HCT116 (cell line): ENCODE measurements at regions not wholly inside any gene's neighbourhood (a gene's known extent, or its start where the extent isn't known, plus 50 kb on each side); places are given as distances from the start of the nearest gene placed in this dataset.
A peak's percentile ranks its signal among the peaks of the same experiment; 100 is the strongest.

Experiments
- ATAC-seq: fragments of 200-7000 bp; cut with Tn5 transposase; 2 replicates; pipeline ENCODE4 v1.9.1; 2020; ENCODE audit warnings: mild to moderate bottlenecking, moderate library complexity
- BruUV-seq: library from RNA; stranded (reverse); fragments of 400-500 nt; replicated peaks from 2 replicates; lab custom pipeline; 2021; lab: Mats Ljungman, UMichigan
- CTCF ChIA-PET: fragments of 300-600 bp; sonication (Branson Sonifier 250); formaldehyde crosslinking; loops from one replicate; lab custom pipeline; 2021; ENCODE audit warnings: antibody characterized with exemption; lab: Charles Lee
- POLR2A ChIA-PET: fragments of 300-600, 350-600 bp; sonication (Branson Sonifier 250); formaldehyde crosslinking; loops from one replicate; lab custom pipeline; 2021; ENCODE audit warnings: antibody characterized with exemption; lab: Charles Lee
- RAD21 ChIA-PET, 2 experiments: fragments of 300-600 bp; sonication (Branson Sonifier 250); formaldehyde crosslinking; loops; one replicate each; lab custom pipeline; 2023; ENCODE audit warnings: low total read pairs in 2 of 2; ENCODE audit not compliant: uncharacterized antibody in 2 of 2, unreplicated experiment in 2 of 2, low non-redundant PET in 1 of 2; lab: Charles Lee
- DNase-seq: peaks from one replicate; pipeline ENCODE4 v3.0.0-alpha.2; 2010; ENCODE audit warnings: low read depth, low spot score
- H2AFZ ChIP-seq: fragments of 200-600 bp; shearing (Covaris generic), sonication (generic); 2 replicates; pipeline ENCODE4 v1.6.1; 2017; ENCODE audit warnings: low read depth, mixed run types, mixed read lengths, antibody characterized with exemption, low read length; ENCODE audit not compliant: poor library complexity, severe bottlenecking
- H3K27ac ChIP-seq: 2 replicates; pipeline ENCODE4 v1.5.1; 2012; ENCODE audit warnings: low read depth, low read length
- H3K27me3 ChIP-seq: fragments of 200-600 bp; sonication (generic); 2 replicates; pipeline ENCODE4 v1.6.1; 2016; ENCODE audit warnings: mixed run types, low read length, mixed read lengths; ENCODE audit not compliant: insufficient read depth
- H3K36me3 ChIP-seq, 2 experiments: fragments of 200-500 bp in 1 of 2; fragments of 200-600 bp in 1 of 2; sonication (Bioruptor generic) in 1 of 2; sonication (generic) in 1 of 2; 2 replicates each; pipeline versions ENCODE4 v1.5.1 to v1.6.1; 2014 to 2016; ENCODE audit warnings: low read length in 2 of 2, inconsistent platforms in 1 of 2, mixed read lengths in 1 of 2, mixed run types in 1 of 2; ENCODE audit not compliant: insufficient read depth in 2 of 2, control insufficient read depth in 1 of 2
- H3K4me1 ChIP-seq, 2 experiments: fragments of 200-600 bp in 1 of 2; sonication (generic) in 1 of 2; 2 replicates each; pipeline versions ENCODE4 v1.5.1 to v1.6.1; 2012 to 2017; ENCODE audit warnings: low read length in 2 of 2, inconsistent platforms in 1 of 2, mild to moderate bottlenecking in 1 of 2, mixed read lengths in 1 of 2, mixed run types in 1 of 2, moderate library complexity in 1 of 2; ENCODE audit not compliant: insufficient read depth in 2 of 2, control insufficient read depth in 1 of 2
- H3K4me2 ChIP-seq: fragments of 200-600 bp; sonication (generic); 2 replicates; pipeline ENCODE4 v1.6.1; 2017; ENCODE audit warnings: mixed run types, low read length, mixed read lengths
- H3K4me3 ChIP-seq, 2 experiments: fragments of 200-600 bp in 1 of 2; sonication (generic) in 1 of 2; replicated peaks in 1 of 2; 2 replicates each; pipeline ENCODE4 v1.5.1; 2011 to 2016; ENCODE audit warnings: low read length in 2 of 2, control low read depth in 1 of 2, low read depth in 1 of 2, mild to moderate bottlenecking in 1 of 2, mixed read lengths in 1 of 2, mixed run types in 1 of 2
- H3K79me2 ChIP-seq: fragments of 200-600 bp; sonication (generic); 2 replicates; pipeline ENCODE4 v1.6.1; 2017; ENCODE audit warnings: mild to moderate bottlenecking, mixed run types, low read length, moderate library complexity, mixed read lengths; ENCODE audit not compliant: insufficient read depth
- H3K9ac ChIP-seq: fragments of 200-600 bp; sonication (generic); 2 replicates; pipeline ENCODE4 v1.6.1; 2016; ENCODE audit warnings: low read length, mixed read lengths
- H3K9me2 ChIP-seq: fragments of 200-600 bp; sonication (generic), shearing (Covaris generic); 2 replicates; pipeline ENCODE4 v1.6.1; 2017; ENCODE audit warnings: mixed run types, mild to moderate bottlenecking, moderate library complexity; ENCODE audit not compliant: insufficient read depth
- H3K9me3 ChIP-seq, 2 experiments: fragments of 200-500 bp in 1 of 2; fragments of 200-600 bp in 1 of 2; sonication (Bioruptor generic) in 1 of 2; sonication (generic) in 1 of 2; 2 replicates each; pipeline ENCODE4 v1.6.1; 2014 to 2017; ENCODE audit warnings: low read length in 2 of 2, mixed read lengths in 2 of 2, inconsistent platforms in 1 of 2, low read depth in 1 of 2, mild to moderate bottlenecking in 1 of 2, mixed run types in 1 of 2, moderate library complexity in 1 of 2; ENCODE audit not compliant: control insufficient read depth in 1 of 2, insufficient read depth in 1 of 2
- H4K20me1 ChIP-seq: fragments of 200-600 bp; sonication (generic), shearing (Covaris generic); 2 replicates; pipeline ENCODE4 v1.6.1; 2017; ENCODE audit warnings: mixed run types, mild to moderate bottlenecking, moderate library complexity; ENCODE audit not compliant: insufficient read depth
- CTCF ChIP-seq, 3 experiments: fragments of 200-600 bp in 1 of 3; sonication (generic) in 1 of 3; IDR thresholded peaks in 2 of 3; conservative IDR thresholded peaks in 1 of 3; 2 replicates each; pipeline ENCODE4 v1.5.1; 2012 to 2017; ENCODE audit warnings: low read depth in 2 of 3, low read length in 2 of 3, antibody characterized with exemption in 1 of 3, borderline replicate concordance in 1 of 3, control low read depth in 1 of 3, mild to moderate bottlenecking in 1 of 3, mixed read lengths in 1 of 3, mixed run types in 1 of 3, moderate library complexity in 1 of 3; ENCODE audit not compliant: insufficient read depth in 1 of 3
- intact Hi-C: fragments of 100-400 bp; cut with micrococcal nuclease; formaldehyde crosslinking; loops from 2 replicates; pipeline ENCODE4 v1.10.0; 2022
- TF ChIP-seq, protein P1 (sequence below): IDR thresholded peaks from 2 replicates; pipeline ENCODE4 v1.6.1; 2012; ENCODE audit warnings: low read depth

DNA sequence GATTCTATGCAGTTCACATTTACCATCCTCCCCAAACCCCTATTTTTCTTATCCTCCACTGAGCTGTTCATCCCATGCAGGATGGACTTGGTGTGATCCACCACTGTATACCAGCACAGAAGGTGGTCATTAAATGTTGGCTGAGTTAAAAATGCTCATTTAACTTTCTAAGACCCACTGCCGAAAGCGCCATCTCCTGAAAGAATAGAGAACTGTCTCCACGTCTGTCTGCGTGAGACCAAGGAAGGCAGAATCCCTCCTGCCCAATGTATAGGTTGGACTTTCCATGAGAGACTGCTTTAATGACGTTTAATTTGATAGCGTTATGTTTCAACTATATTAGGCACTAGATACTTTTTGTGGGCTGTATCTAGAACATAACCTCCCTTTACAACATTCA, 124.3 kb downstream of the GPAM start:
- Histone ChIP-seq H3K4me1 (no peaks in the 10 kb centered on the region), H3K9me2 (no peaks in the 10 kb centered on the region), H3K27ac (no peak overlapping the region), H3K9me3 (no peaks in the 10 kb centered on the region), H3K4me2 (no peak overlapping the region), H3K36me3 (no peaks in the 10 kb centered on the region), H3K9ac (no peak overlapping the region), H4K20me1 (no peaks in the 10 kb centered on the region), H3K27me3 (peaks cover 19% of the 10 kb centered on the region), H3K4me3 (no peak overlapping the region), H3K79me2 (no peaks in the 10 kb centered on the region), H2AFZ (no peak overlapping the region)
- ATAC-seq, result peak; percentile 57
- TF ChIP-seq, protein P1, sequence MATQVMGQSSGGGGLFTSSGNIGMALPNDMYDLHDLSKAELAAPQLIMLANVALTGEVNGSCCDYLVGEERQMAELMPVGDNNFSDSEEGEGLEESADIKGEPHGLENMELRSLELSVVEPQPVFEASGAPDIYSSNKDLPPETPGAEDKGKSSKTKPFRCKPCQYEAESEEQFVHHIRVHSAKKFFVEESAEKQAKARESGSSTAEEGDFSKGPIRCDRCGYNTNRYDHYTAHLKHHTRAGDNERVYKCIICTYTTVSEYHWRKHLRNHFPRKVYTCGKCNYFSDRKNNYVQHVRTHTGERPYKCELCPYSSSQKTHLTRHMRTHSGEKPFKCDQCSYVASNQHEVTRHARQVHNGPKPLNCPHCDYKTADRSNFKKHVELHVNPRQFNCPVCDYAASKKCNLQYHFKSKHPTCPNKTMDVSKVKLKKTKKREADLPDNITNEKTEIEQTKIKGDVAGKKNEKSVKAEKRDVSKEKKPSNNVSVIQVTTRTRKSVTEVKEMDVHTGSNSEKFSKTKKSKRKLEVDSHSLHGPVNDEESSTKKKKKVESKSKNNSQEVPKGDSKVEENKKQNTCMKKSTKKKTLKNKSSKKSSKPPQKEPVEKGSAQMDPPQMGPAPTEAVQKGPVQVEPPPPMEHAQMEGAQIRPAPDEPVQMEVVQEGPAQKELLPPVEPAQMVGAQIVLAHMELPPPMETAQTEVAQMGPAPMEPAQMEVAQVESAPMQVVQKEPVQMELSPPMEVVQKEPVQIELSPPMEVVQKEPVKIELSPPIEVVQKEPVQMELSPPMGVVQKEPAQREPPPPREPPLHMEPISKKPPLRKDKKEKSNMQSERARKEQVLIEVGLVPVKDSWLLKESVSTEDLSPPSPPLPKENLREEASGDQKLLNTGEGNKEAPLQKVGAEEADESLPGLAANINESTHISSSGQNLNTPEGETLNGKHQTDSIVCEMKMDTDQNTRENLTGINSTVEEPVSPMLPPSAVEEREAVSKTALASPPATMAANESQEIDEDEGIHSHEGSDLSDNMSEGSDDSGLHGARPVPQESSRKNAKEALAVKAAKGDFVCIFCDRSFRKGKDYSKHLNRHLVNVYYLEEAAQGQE, result no peak
- TF ChIP-seq CTCF (IDR thresholded peaks at IDR 0.05 in 2 of 3, conservative IDR thresholded peaks at IDR 0.05 in 1 of 3; ENCODE audit: borderline replicate concordance in 1 of 3, insufficient read depth in 1 of 3, low read depth in 2 of 3, low read length in 2 of 3), result peak in 2 of 3 experiments; percentile 6 to 34; a peak in 1 of 6 replicates
- no TSS peak for BruUV-seq
- intact Hi-C loops, result no loop called here
- RAD21 ChIA-PET, result no interaction called here
- POLR2A ChIA-PET, result no interaction called here
- CTCF ChIA-PET, result no interaction called here
- DNase-seq, result no peak
